PC-9 (cell line): ENCODE measurements at regions not wholly inside any gene's neighbourhood (a gene's known extent, or its start where the extent isn't known, plus 50 kb on each side); places are given as distances from the start of the nearest gene placed in this dataset.

Experiments
- EZH2 ChIP-seq: fragments of 200-600 bp; sonication (generic); IDR thresholded peaks from 2 replicates; pipeline ENCODE4 v1.8.0; 2017; ENCODE audit warnings: antibody characterized with exemption, low read depth
- TF ChIP-seq, protein P1 (sequence below): fragments of 200-600 bp; sonication (generic); conservative IDR thresholded peaks from 2 replicates; pipeline ENCODE4 v1.6.1; 2017; ENCODE audit warnings: mixed run types, antibody characterized with exemption, mild to moderate bottlenecking, moderate library complexity

DNA sequence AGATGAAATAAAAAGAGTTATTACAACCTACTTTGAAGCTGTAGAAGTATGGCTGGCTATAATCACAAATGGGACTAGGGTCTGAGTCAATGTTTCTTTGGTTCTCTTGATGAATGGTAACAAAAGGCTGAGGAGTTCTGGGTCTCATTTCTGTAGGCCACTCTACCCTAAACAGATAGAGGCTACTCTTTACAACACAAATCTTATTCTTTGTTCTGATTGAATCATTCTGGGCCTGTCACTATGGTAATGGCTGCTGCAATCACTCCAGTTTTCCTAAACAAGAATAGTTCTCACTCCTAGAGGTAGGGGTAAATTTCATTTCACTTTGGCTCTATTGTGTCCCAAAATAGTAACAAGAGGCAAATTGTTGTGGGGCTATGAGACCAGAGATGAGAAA, 1714.3 kb upstream of the PCDH20 start:
- TF ChIP-seq, protein P1, sequence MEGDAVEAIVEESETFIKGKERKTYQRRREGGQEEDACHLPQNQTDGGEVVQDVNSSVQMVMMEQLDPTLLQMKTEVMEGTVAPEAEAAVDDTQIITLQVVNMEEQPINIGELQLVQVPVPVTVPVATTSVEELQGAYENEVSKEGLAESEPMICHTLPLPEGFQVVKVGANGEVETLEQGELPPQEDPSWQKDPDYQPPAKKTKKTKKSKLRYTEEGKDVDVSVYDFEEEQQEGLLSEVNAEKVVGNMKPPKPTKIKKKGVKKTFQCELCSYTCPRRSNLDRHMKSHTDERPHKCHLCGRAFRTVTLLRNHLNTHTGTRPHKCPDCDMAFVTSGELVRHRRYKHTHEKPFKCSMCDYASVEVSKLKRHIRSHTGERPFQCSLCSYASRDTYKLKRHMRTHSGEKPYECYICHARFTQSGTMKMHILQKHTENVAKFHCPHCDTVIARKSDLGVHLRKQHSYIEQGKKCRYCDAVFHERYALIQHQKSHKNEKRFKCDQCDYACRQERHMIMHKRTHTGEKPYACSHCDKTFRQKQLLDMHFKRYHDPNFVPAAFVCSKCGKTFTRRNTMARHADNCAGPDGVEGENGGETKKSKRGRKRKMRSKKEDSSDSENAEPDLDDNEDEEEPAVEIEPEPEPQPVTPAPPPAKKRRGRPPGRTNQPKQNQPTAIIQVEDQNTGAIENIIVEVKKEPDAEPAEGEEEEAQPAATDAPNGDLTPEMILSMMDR: no peak
- no peak for TF ChIP-seq EZH2
